ENCODE measurements at regions not wholly inside any gene's neighbourhood (a gene's known extent, or its start where the extent isn't known, plus 50 kb on each side); places are given as distances from the start of the nearest gene placed in this dataset.

DNA sequence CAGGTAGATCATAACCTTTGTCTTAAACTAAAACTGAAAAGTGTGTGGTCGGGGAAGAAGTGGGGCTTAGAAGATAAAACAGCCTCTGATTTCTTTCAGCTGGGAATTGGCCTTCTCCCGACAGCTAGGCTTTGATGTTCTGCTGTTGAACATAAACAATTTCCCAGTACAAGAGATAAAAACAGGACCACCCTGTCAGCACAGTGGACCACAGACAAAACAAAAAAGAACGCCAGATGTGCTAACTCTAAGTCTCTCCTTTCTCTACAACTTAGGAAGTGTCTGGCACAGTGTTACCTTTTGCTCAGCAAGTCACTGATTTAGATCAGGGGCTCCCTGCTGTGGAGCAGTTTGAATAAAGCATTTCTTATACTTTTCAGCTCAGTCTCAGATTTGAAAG lies 87.5 kb upstream of the UXT start:
- WGBS = 73% methylated on average over 3 of the region's 3 CpGs
- H3K27me3 ChIP-seq (ENCODE audit: control insufficient read depth in 4 of 4, insufficient read depth in 4 of 4, low read length in 3 of 4) = no peaks in the 10 kb centered on the region
- no peak for TF ChIP-seq JUND (IDR thresholded peaks at IDR 0.05)
- no peak for TF ChIP-seq RXRA (IDR thresholded peaks at IDR 0.05)
- TF ChIP-seq, protein P1, sequence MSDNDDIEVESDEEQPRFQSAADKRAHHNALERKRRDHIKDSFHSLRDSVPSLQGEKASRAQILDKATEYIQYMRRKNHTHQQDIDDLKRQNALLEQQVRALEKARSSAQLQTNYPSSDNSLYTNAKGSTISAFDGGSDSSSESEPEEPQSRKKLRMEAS (IDR thresholded peaks at IDR 0.05) = no peak
- TF ChIP-seq YY1 (IDR thresholded peaks at IDR 0.05) = no peak
- no peak for TF ChIP-seq GABPA (IDR thresholded peaks at IDR 0.05 in 1 of 2, conservative IDR thresholded peaks at IDR 0.05 in 1 of 2)
- TF ChIP-seq, protein P2, sequence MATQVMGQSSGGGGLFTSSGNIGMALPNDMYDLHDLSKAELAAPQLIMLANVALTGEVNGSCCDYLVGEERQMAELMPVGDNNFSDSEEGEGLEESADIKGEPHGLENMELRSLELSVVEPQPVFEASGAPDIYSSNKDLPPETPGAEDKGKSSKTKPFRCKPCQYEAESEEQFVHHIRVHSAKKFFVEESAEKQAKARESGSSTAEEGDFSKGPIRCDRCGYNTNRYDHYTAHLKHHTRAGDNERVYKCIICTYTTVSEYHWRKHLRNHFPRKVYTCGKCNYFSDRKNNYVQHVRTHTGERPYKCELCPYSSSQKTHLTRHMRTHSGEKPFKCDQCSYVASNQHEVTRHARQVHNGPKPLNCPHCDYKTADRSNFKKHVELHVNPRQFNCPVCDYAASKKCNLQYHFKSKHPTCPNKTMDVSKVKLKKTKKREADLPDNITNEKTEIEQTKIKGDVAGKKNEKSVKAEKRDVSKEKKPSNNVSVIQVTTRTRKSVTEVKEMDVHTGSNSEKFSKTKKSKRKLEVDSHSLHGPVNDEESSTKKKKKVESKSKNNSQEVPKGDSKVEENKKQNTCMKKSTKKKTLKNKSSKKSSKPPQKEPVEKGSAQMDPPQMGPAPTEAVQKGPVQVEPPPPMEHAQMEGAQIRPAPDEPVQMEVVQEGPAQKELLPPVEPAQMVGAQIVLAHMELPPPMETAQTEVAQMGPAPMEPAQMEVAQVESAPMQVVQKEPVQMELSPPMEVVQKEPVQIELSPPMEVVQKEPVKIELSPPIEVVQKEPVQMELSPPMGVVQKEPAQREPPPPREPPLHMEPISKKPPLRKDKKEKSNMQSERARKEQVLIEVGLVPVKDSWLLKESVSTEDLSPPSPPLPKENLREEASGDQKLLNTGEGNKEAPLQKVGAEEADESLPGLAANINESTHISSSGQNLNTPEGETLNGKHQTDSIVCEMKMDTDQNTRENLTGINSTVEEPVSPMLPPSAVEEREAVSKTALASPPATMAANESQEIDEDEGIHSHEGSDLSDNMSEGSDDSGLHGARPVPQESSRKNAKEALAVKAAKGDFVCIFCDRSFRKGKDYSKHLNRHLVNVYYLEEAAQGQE (IDR thresholded peaks at IDR 0.05) = no peak
- TF ChIP-seq HNF4A (conservative IDR thresholded peaks at IDR 0.05) = no peak
- no peak for TF ChIP-seq NR2F2 (IDR thresholded peaks at IDR 0.05)
- TF ChIP-seq SP1 (IDR thresholded peaks at IDR 0.05) = no peak
- TF ChIP-seq, protein P3, sequence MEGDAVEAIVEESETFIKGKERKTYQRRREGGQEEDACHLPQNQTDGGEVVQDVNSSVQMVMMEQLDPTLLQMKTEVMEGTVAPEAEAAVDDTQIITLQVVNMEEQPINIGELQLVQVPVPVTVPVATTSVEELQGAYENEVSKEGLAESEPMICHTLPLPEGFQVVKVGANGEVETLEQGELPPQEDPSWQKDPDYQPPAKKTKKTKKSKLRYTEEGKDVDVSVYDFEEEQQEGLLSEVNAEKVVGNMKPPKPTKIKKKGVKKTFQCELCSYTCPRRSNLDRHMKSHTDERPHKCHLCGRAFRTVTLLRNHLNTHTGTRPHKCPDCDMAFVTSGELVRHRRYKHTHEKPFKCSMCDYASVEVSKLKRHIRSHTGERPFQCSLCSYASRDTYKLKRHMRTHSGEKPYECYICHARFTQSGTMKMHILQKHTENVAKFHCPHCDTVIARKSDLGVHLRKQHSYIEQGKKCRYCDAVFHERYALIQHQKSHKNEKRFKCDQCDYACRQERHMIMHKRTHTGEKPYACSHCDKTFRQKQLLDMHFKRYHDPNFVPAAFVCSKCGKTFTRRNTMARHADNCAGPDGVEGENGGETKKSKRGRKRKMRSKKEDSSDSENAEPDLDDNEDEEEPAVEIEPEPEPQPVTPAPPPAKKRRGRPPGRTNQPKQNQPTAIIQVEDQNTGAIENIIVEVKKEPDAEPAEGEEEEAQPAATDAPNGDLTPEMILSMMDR (IDR thresholded peaks at IDR 0.05; ENCODE audit: low read depth, low read length, missing input control) = no peak
- TF ChIP-seq FOXA2 (IDR thresholded peaks at IDR 0.05) = no peak
- no peak for TF ChIP-seq TAF1 (conservative IDR thresholded peaks at IDR 0.05)
- TF ChIP-seq, protein P4, sequence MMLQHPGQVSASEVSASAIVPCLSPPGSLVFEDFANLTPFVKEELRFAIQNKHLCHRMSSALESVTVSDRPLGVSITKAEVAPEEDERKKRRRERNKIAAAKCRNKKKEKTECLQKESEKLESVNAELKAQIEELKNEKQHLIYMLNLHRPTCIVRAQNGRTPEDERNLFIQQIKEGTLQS (IDR thresholded peaks at IDR 0.05) = no peak
- DNase-seq (ENCODE audit: low spot score) = no peak
- H3K9ac ChIP-seq (ENCODE audit: low read depth in 1 of 2, low read length in 2 of 2) = no peak overlapping the region
- H3K9me3 ChIP-seq (ENCODE audit: control insufficient read depth in 4 of 4, low read length in 3 of 4) = no peaks in the 10 kb centered on the region
- no peak overlapping the region for H3K27ac ChIP-seq (ENCODE audit: low read depth in 1 of 2, low read length in 2 of 2)
- H3K4me1 ChIP-seq (ENCODE audit: control insufficient read depth in 4 of 4, insufficient read depth in 4 of 4, low read length in 3 of 4) = no peaks in the 10 kb centered on the region
- H3K4me3 ChIP-seq (ENCODE audit: low read depth in 1 of 3, low read length in 3 of 3) = no peak overlapping the region
- H3K36me3 ChIP-seq (ENCODE audit: control insufficient read depth in 4 of 4, insufficient read depth in 3 of 4, low read depth in 1 of 4, low read length in 3 of 4) = no peaks in the 10 kb centered on the region

DNA sequence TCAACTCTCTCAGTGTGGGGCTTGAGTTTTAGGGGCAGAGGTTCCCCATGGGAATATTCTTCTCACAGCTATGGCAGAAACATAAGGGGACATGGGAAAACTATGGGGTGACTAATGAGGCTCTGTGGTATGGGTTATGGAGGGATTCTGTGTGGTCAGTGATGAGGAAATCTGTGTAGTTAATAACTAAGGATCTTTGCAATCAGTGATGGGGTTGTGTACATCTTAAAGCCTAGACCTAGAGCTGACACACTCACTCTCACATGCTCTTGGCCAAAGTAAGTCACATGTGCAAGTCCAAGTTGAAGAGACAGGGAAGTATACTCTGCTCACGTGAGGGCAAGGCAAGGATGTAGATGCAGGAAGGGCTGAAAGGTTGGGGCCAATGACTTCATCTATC lies 86.4 kb upstream of the UXT start:
- no peak overlapping the region for H3K9ac ChIP-seq (ENCODE audit: low read depth in 1 of 2, low read length in 2 of 2)
- 69% methylated on average over 1 of the region's 1 CpG for whole genome bisulfite sequencing
- no peak overlapping the region for H3K27ac ChIP-seq (ENCODE audit: low read depth in 1 of 2, low read length in 2 of 2)
- no peak overlapping the region for H3K4me3 ChIP-seq (ENCODE audit: low read depth in 1 of 3, low read length in 3 of 3)
- H3K9me3 ChIP-seq (ENCODE audit: control insufficient read depth in 4 of 4, low read length in 3 of 4) = no peaks in the 10 kb centered on the region
- no peak for DNase-seq (ENCODE audit: low spot score)
- no peaks in the 10 kb centered on the region for H3K4me1 ChIP-seq (ENCODE audit: control insufficient read depth in 4 of 4, insufficient read depth in 4 of 4, low read length in 3 of 4)
- H3K36me3 ChIP-seq (ENCODE audit: control insufficient read depth in 4 of 4, insufficient read depth in 3 of 4, low read depth in 1 of 4, low read length in 3 of 4) = no peaks in the 10 kb centered on the region
- H3K27me3 ChIP-seq (ENCODE audit: control insufficient read depth in 4 of 4, insufficient read depth in 4 of 4, low read length in 3 of 4) = no peaks in the 10 kb centered on the region
- TF ChIP-seq TAF1 (conservative IDR thresholded peaks at IDR 0.05) = no peak
- TF ChIP-seq FOXA2 (IDR thresholded peaks at IDR 0.05) = no peak

DNA sequence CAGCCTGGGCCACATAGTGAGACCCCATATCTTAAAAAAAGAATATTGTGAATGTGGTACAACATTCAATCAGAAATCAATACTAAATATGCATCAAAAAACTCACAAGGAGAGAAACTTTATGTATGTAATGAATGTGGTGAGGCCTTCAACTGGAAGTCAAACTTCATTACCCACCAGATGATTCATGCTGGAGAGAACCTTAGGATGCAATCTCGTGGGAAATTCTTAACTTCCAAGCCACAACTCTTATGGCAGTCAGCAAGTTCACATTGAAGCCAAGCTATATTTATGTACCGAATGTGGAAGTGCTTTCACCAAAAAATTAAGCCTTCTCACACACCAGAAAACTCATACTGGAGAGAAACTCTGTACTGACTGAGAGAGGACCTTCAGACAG lies 84.5 kb upstream of the UXT start:
- DNase-seq (ENCODE audit: low spot score) = no peak
- Histone ChIP-seq H3K36me3 (ENCODE audit: control insufficient read depth in 4 of 4, insufficient read depth in 3 of 4, low read depth in 1 of 4, low read length in 3 of 4) (no peaks in the 10 kb centered on the region), H3K27me3 (ENCODE audit: control insufficient read depth in 4 of 4, insufficient read depth in 4 of 4, low read length in 3 of 4) (no peaks in the 10 kb centered on the region), H3K9ac (ENCODE audit: low read depth in 1 of 2, low read length in 2 of 2) (no peak overlapping the region), H3K4me3 (ENCODE audit: low read depth in 1 of 3, low read length in 3 of 3) (no peak overlapping the region), H3K9me3 (ENCODE audit: control insufficient read depth in 4 of 4, low read length in 3 of 4) (no peaks in the 10 kb centered on the region), H3K4me1 (ENCODE audit: control insufficient read depth in 4 of 4, insufficient read depth in 4 of 4, low read length in 3 of 4) (no peaks in the 10 kb centered on the region), H3K27ac (ENCODE audit: low read depth in 1 of 2, low read length in 2 of 2) (no peak overlapping the region)
- TF ChIP-seq FOXA1 (IDR thresholded peaks at IDR 0.05) (no peak), YY1 (IDR thresholded peaks at IDR 0.05) (no peak), EGR1 (IDR thresholded peaks at IDR 0.05; ENCODE audit: low read depth in 2 of 2) (no peak), HNF4G (IDR thresholded peaks at IDR 0.05) (no peak), SP1 (IDR thresholded peaks at IDR 0.05) (no peak), NR2F2 (IDR thresholded peaks at IDR 0.05) (no peak), RXRA (IDR thresholded peaks at IDR 0.05) (no peak), FOXA2 (IDR thresholded peaks at IDR 0.05) (no peak), RAD21 (IDR thresholded peaks at IDR 0.05) (no peak)
- TF ChIP-seq, protein P5, sequence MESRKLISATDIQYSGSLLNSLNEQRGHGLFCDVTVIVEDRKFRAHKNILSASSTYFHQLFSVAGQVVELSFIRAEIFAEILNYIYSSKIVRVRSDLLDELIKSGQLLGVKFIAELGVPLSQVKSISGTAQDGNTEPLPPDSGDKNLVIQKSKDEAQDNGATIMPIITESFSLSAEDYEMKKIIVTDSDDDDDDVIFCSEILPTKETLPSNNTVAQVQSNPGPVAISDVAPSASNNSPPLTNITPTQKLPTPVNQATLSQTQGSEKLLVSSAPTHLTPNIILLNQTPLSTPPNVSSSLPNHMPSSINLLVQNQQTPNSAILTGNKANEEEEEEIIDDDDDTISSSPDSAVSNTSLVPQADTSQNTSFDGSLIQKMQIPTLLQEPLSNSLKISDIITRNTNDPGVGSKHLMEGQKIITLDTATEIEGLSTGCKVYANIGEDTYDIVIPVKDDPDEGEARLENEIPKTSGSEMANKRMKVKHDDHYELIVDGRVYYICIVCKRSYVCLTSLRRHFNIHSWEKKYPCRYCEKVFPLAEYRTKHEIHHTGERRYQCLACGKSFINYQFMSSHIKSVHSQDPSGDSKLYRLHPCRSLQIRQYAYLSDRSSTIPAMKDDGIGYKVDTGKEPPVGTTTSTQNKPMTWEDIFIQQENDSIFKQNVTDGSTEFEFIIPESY (IDR thresholded peaks at IDR 0.05) = no peak
- TF ChIP-seq, protein P3 (IDR thresholded peaks at IDR 0.05; ENCODE audit: low read depth, low read length, missing input control) = no peak
- TF ChIP-seq, protein P1 (IDR thresholded peaks at IDR 0.05) = no peak
- 53% methylated on average over 2 of the region's 2 CpGs for WGBS
